Transverse colon (tissue), 4 donors: ENCODE measurements at regions not wholly inside any gene's neighbourhood (a gene's known extent, or its start where the extent isn't known, plus 50 kb on each side); places are given as distances from the start of the nearest gene placed in this dataset.

Experiments
- DNase-seq: peaks from one replicate; pipeline ENCODE4 v3.0.0-alpha.2; 2019
- H3K27ac ChIP-seq, 4 donors: fragments of 200-600 bp; sonication (generic); 2 replicates each; pipeline ENCODE4 v1.5.1; 2016 to 2018; ENCODE audit warnings: inconsistent platforms in 4 of 4
- H3K27me3 ChIP-seq: fragments of 200-600 bp; sonication (generic); 2 replicates; pipeline ENCODE4 v1.5.1; 2017; ENCODE audit warnings: inconsistent platforms
- H3K36me3 ChIP-seq, 4 donors: fragments of 200-600 bp; sonication (generic); 2 replicates each; pipeline ENCODE4 v1.5.1; 2017 to 2019; ENCODE audit warnings: inconsistent platforms in 4 of 4
- H3K4me1 ChIP-seq, 4 donors: fragments of 200-600 bp; sonication (generic); 2 replicates each; pipeline ENCODE4 v1.5.1; 2017 to 2020; ENCODE audit warnings: inconsistent platforms in 4 of 4
- H3K4me3 ChIP-seq, 4 donors: fragments of 200-600 bp; sonication (generic); 1 replicate in 1 of 4; 2 replicates in 3 of 4; pipeline versions ENCODE4 v1.5.1 to v1.6.1; 2017 to 2019; ENCODE audit warnings: inconsistent platforms in 4 of 4
- H3K9me3 ChIP-seq, 2 donors: fragments of 200-600 bp; sonication (generic); 2 replicates each; pipeline ENCODE4 v1.5.1; 2017 to 2019; ENCODE audit warnings: inconsistent platforms in 2 of 2
- CTCF ChIP-seq, 5 experiments: fragments of 200-600 bp in 3 of 5; fragments of 450-650 bp in 2 of 5; sonication (generic) in 3 of 5; IDR thresholded peaks; 1 replicate in 2 of 5; 2 replicates in 3 of 5; pipeline ENCODE4 v1.5.1; 2016 to 2017; ENCODE audit warnings: antibody characterized with exemption in 5 of 5, inconsistent platforms in 3 of 5, mild to moderate bottlenecking in 2 of 5, moderate library complexity in 1 of 5
- EP300 ChIP-seq: sonication (generic); formaldehyde crosslinking; IDR thresholded peaks from one replicate; pipeline ENCODE4 v1.6.1; 2017; ENCODE audit warnings: antibody characterized with exemption, low read depth
- POLR2A ChIP-seq: fragments of 450-650 bp; IDR thresholded peaks from one replicate; pipeline ENCODE4 v1.6.1; 2016; ENCODE audit warnings: antibody characterized with exemption, mild to moderate bottlenecking, moderate library complexity
- POLR2AphosphoS5 ChIP-seq, 3 donors: sonication (generic); formaldehyde crosslinking; IDR thresholded peaks; one replicate each; pipeline ENCODE4 v1.6.1; 2016; ENCODE audit warnings: antibody characterized with exemption in 3 of 3
- WGBS, 2 donors: methylation state at CpG; one replicate each; pipeline ENCODE4 v1.1.5; 2018; ENCODE audit warnings: low coverage in 1 of 2; 5-methylcytosine and 5-hydroxymethylcytosine counted together
- in situ Hi-C, 4 donors: fragments of 200-750 bp; cut with MboI; loops; one replicate each; pipeline versions ENCODE4 v1.15.0 to v1.15.1; 2017; ENCODE audit warnings: low sequenced_read_pairs in 3 of 4, low pct_ligation_motif_present in 1 of 4, low pct_unique_long_range_greater_than_20kb in 1 of 4
- intact Hi-C: fragments of 100-400 bp; cut with DNase I; formaldehyde crosslinking; loops from one replicate; pipeline ENCODE4 v1.15.1; 2023; ENCODE audit warnings: low total_unique reads

- Histone ChIP-seq H3K9me3 (no peaks in the 10 kb centered on the region), H3K4me1 (no peaks in the 10 kb centered on the region), H3K36me3 (no peaks in the 10 kb centered on the region), H3K4me3 (no peak overlapping the region), H3K27me3 (peaks cover 19% of the 10 kb centered on the region), H3K27ac (no peak overlapping the region)
- no peak for TF ChIP-seq CTCF (IDR thresholded peaks at IDR 0.05)
- no peak for TF ChIP-seq POLR2AphosphoS5 (IDR thresholded peaks at IDR 0.05)
- no peak for TF ChIP-seq EP300
- no peak for TF ChIP-seq POLR2A
- WGBS, 2 donors, result 59% methylated on average over 6 of the region's 6 CpGs; no CpG with 5 or more reads in 1 of the 2 donors
- in situ Hi-C loops (no loop called here), intact Hi-C loops (no loop called here)
- DNase-seq, result no peak
These were observed 74.1 kb upstream of the LHX1 start for GRCh38 chr17:36863131-36863530.

GRCh38 chr17:36863676-36864612 lies 73.3 kb upstream of the LHX1 start:
- Histone ChIP-seq H3K4me1 (no peaks in the 10 kb centered on the region), H3K4me3 (no peak overlapping the region), H3K27ac (no peak overlapping the region), H3K27me3 (peaks cover 19% of the 10 kb centered on the region), H3K36me3 (no peaks in the 10 kb centered on the region), H3K9me3 (no peaks in the 10 kb centered on the region)
- in situ Hi-C loops, result no loop called here
- intact Hi-C loops, result no loop called here
- DNase-seq, result no peak
- TF ChIP-seq POLR2A (no peak), EP300 (no peak), CTCF (IDR thresholded peaks at IDR 0.05) (no peak), POLR2AphosphoS5 (IDR thresholded peaks at IDR 0.05) (no peak)
- WGBS, 2 donors, result 47 to 50% methylated on average over 6 to 21 of the region's 21 CpGs

GRCh38 chr17:36864827-36865430 lies 72.3 kb upstream of the LHX1 start:
- H3K9me3 ChIP-seq, result no peaks in the 10 kb centered on the region
- peaks cover 16% of the 10 kb centered on the region for H3K27me3 ChIP-seq
- H3K27ac ChIP-seq, result no peak overlapping the region
- 71% methylated on average over 4 to 11 of the region's 11 CpGs for WGBS, 2 donors
- no peak overlapping the region for H3K4me3 ChIP-seq
- intact Hi-C loops (no loop called here), in situ Hi-C loops (no loop called here)
- TF ChIP-seq CTCF (IDR thresholded peaks at IDR 0.05), result no peak
- no peak for TF ChIP-seq POLR2A
- no peak for TF ChIP-seq POLR2AphosphoS5 (IDR thresholded peaks at IDR 0.05)
- no peak for TF ChIP-seq EP300
- no peaks in the 10 kb centered on the region for H3K4me1 ChIP-seq
- no peak for DNase-seq
- H3K36me3 ChIP-seq, result no peaks in the 10 kb centered on the region

DNA sequence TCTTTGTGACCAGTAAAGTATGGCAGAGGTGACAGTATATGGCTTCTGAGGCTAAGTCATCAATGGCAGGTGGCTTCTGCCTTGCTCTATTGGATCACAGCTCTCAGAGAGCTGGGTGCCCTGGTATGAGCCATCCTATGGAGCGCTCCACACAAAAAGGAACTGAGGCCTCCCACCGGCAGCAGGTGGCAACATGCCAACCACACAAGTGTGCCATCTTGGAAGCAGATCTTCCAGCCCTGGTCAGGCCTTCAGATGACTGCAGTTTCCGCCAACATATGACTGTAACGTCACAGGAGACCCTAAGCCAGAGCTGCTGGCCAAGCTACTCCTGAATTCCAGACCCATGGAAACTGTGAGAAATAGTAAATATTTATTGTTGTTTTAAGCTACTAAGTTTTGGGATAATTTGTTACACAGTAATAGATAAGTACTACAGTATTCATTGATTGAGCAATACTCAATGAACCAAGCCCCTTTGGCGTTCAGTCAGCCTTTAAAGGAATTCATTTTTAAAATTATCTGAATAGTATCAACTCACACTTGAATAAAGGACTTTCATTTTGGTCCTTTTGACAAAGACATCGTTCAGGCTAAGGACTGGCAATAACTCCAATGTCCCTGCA lies 69.4 kb upstream of the LHX1 start:
- no peak for TF ChIP-seq POLR2A
- no peak for TF ChIP-seq CTCF (IDR thresholded peaks at IDR 0.05)
- no peak for TF ChIP-seq POLR2AphosphoS5 (IDR thresholded peaks at IDR 0.05)
- no peak for TF ChIP-seq EP300
- 58 to 82% methylated on average over 2 to 6 of the region's 6 CpGs for WGBS, 2 donors

More for the DNA sequence above, 69.4 kb upstream of the LHX1 start:
- no peaks in the 10 kb centered on the region for H3K36me3 ChIP-seq
- no peak for DNase-seq
- peaks cover 11% of the 10 kb centered on the region for H3K27me3 ChIP-seq
- no peak overlapping the region for H3K27ac ChIP-seq
- in situ Hi-C loops, result no loop called here
- no peak overlapping the region for H3K4me3 ChIP-seq
- H3K4me1 ChIP-seq, result no peaks in the 10 kb centered on the region
- no peaks in the 10 kb centered on the region for H3K9me3 ChIP-seq
- intact Hi-C loops, result no loop called here
